ENCODE measurements at regions not wholly inside any gene's neighbourhood (a gene's known extent, or its start where the extent isn't known, plus 50 kb on each side); places are given as distances from the start of the nearest gene placed in this dataset.

DNA sequence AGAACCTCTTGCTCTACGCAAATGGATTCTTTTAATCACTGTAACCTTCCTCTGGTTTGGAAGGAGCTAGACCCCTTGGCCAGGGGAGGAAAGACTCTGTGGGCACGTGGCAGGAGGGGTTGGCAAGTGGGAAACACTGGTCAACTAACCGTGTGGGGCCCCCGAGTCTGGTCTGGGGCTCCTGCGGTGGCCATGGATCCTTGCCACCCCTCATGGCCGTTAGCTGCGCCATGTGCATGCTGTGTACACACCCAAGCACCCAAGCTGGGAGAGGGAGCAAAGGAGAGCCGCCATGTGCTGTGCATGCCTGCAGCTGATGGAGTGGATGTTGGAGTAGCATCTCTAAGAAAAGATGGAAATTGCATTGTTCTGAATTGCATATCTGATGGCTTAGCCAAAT is 730.6 kb downstream of the FAM181B start:
- DNase-seq (ENCODE audit: low read depth in 1 of 2, low spot score in 1 of 2) (no peak), FAIRE-seq (no peak), ATAC-seq (no peak)
- 5% methylated on average over 5 of the region's 8 CpGs for WGBS (ENCODE audit: missing lambda C conversion rate)
- Histone ChIP-seq H3K9me3 (no peaks in the 10 kb centered on the region), H3K4me1 (no peaks in the 10 kb centered on the region), H3K4me3 (no peak overlapping the region), H3K27ac (no peak overlapping the region), H3K4me2 (no peak overlapping the region)
- ChIA-PET CTCF (no interaction called here), POLR2A (no interaction called here)
- TF ChIP-seq EHMT2 (IDR thresholded peaks at IDR 0.05; ENCODE audit: low read depth) (no peak), KDM1A (IDR thresholded peaks at IDR 0.05; ENCODE audit: low read depth) (no peak), POLR2A (IDR thresholded peaks at IDR 0.05; ENCODE audit: low read length) (no peak), JUN (IDR thresholded peaks at IDR 0.05) (no peak), BCL3 (IDR thresholded peaks at IDR 0.05) (no peak)

DNA sequence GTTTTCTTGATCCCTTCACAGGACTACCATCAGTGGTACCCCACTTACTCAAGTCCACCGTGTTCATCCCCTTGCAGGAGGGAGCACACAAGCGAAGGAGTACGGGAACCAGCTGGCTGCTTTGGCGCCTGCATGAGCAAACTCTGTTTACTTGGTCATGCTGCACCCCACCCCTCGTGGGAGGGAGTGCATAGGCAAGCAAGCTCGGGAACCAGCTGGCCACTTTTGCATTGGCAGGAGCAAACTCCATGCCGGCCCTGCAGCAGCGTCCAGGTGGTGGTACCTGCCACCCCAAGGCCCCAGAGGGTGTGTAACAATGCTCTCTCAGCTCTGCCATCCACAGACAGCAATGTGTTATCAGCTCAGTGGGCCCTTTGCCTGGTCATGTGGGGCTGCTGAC is 737.8 kb downstream of the FAM181B start:
- no peaks in the 10 kb centered on the region for H3K4me1 ChIP-seq
- ChIA-PET CTCF (interaction anchor here (0.5 kb wide), 1 partner anchor 401 kb away, joined by 3 read pairs; no protein-coding TSS in a partner anchor), POLR2A (no interaction called here)
- TF ChIP-seq PHF8 (IDR thresholded peaks at IDR 0.05; ENCODE audit: borderline replicate concordance, low read depth) (no peak), BCL3 (IDR thresholded peaks at IDR 0.05) (no peak), RNF2 (IDR thresholded peaks at IDR 0.05; ENCODE audit: borderline replicate concordance, low read depth) (no peak), RCOR1 (IDR thresholded peaks at IDR 0.05; ENCODE audit: low read depth, low read length) (no peak), FOSL2 (IDR thresholded peaks at IDR 0.05) (no peak), FOSL2 (CRISPR knock-in tag; IDR thresholded peaks at IDR 0.05) (no peak), JUN (IDR thresholded peaks at IDR 0.05) (no peak), ATOH8 (CRISPR knock-in tag; IDR thresholded peaks at IDR 0.05; ENCODE audit: low read depth) (no peak), TP53 (CRISPR knock-in tag; IDR thresholded peaks at IDR 0.05) (no peak), EP300 (IDR thresholded peaks at IDR 0.05) (no peak)
- TF ChIP-seq, protein P1, sequence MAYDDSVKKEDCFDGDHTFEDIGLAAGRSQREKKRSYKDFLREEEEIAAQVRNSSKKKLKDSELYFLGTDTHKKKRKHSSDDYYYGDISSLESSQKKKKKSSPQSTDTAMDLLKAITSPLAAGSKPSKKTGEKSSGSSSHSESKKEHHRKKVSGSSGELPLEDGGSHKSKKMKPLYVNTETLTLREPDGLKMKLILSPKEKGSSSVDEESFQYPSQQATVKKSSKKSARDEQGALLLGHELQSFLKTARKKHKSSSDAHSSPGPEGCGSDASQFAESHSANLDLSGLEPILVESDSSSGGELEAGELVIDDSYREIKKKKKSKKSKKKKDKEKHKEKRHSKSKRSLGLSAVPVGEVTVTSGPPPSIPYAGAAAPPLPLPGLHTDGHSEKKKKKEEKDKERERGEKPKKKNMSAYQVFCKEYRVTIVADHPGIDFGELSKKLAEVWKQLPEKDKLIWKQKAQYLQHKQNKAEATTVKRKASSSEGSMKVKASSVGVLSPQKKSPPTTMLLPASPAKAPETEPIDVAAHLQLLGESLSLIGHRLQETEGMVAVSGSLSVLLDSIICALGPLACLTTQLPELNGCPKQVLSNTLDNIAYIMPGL (CRISPR knock-in tag; IDR thresholded peaks at IDR 0.05; ENCODE audit: borderline replicate concordance), result no peak
- no peak overlapping the region for H3K27ac ChIP-seq
- H3K4me2 ChIP-seq, result no peak overlapping the region
- FAIRE-seq (no peak), DNase-seq (ENCODE audit: low read depth in 1 of 2, low spot score in 1 of 2) (no peak), ATAC-seq (no peak)
- 45% methylated on average over 6 of the region's 8 CpGs for WGBS (ENCODE audit: missing lambda C conversion rate)
- no peak overlapping the region for H3K4me3 ChIP-seq
- H3K9me3 ChIP-seq, result no peaks in the 10 kb centered on the region

DNA sequence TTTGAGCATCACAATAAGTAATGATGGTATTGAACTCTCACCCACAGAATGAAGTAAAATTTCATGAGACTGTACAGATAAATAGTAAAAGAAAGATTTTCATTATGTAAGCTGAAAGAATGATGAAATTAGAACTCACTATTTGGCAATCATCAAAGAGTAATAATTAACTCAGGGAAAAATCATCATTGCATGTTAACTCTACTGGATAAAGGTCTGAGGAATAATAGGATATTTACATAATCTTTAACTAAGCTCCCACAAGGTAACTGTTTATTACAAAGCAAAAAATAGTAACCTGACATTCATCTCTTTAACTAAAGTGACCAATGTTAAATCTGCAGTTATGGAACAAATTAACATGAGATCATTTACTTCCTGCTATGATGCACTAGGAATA is 739.9 kb downstream of the FAM181B start:
- ChIA-PET CTCF (no interaction called here), POLR2A (no interaction called here)
- Histone ChIP-seq H3K4me3 (no peak overlapping the region), H3K27ac (no peak overlapping the region), H3K4me1 (no peaks in the 10 kb centered on the region), H3K4me2 (no peak overlapping the region), H3K9me3 (no peaks in the 10 kb centered on the region)
- no peak for ATAC-seq
- no peak for DNase-seq (ENCODE audit: low read depth in 1 of 2, low spot score in 1 of 2)
- TF ChIP-seq NR3C1 (IDR thresholded peaks at IDR 0.05) (no peak), EHF (CRISPR knock-in tag; IDR thresholded peaks at IDR 0.05) (no peak), GATA3 (IDR thresholded peaks at IDR 0.05; ENCODE audit: borderline replicate concordance) (no peak), RCOR1 (IDR thresholded peaks at IDR 0.05; ENCODE audit: low read depth, low read length) (no peak), TP53 (CRISPR knock-in tag; IDR thresholded peaks at IDR 0.05) (no peak), HOXB13 (CRISPR knock-in tag; IDR thresholded peaks at IDR 0.05; ENCODE audit: low read depth) (no peak)
- TF ChIP-seq, protein P2, sequence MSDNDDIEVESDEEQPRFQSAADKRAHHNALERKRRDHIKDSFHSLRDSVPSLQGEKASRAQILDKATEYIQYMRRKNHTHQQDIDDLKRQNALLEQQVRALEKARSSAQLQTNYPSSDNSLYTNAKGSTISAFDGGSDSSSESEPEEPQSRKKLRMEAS (IDR thresholded peaks at IDR 0.05), result no peak
- no peak for FAIRE-seq
